GM18517 (cell line): ENCODE measurements at regions not wholly inside any gene's neighbourhood (a gene's known extent, or its start where the extent isn't known, plus 50 kb on each side); places are given as distances from the start of the nearest gene placed in this dataset.

ENCODE experiments used
- ATAC-seq: cut with Tn5 transposase; IDR thresholded peaks from one replicate; pipeline ENCODE4 v1.9.1; 2021; ENCODE audit warnings: mild to moderate bottlenecking, moderate library complexity; ENCODE audit not compliant: unreplicated experiment

DNA sequence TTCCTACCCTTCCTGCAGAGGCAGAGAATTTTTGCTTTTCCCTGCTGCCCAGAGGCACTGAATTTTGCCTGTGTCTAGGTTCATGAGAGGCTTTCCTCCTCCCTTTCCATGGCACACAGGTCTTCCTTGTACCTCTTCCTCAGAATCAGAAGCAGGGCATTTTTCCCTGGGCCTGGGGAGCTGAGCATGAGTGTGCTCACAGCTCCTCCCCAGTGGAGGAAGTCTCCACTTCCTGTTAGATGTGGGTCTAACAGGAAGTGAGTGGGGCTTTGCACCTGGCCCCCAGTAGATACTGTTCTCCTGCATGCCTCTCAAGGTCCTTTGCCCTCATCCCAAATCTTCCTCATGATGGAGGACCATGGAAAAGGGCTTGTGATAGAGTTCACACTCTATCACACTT lies 297.2 kb upstream of the FIGN start:
- no peak for ATAC-seq

DNA sequence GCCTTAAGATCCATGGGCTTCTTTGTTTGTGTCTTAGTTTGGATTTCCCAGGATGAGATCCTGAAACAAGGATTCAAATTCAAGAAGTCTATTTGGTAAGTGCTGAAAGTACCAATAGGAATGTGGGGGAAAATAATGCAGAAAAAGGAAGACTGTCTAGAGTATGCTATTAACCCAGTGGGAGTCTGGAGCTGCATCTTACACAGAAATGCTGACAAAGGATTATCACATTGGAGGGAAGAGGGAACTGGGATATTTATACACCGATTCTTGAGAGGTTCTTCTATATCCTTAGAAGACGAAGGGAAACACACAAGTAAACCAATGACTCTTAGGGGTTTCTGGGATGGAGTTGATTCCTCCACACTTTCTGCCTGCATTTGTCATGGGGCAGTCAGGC lies 294.8 kb upstream of the FIGN start:
- no peak for ATAC-seq

DNA sequence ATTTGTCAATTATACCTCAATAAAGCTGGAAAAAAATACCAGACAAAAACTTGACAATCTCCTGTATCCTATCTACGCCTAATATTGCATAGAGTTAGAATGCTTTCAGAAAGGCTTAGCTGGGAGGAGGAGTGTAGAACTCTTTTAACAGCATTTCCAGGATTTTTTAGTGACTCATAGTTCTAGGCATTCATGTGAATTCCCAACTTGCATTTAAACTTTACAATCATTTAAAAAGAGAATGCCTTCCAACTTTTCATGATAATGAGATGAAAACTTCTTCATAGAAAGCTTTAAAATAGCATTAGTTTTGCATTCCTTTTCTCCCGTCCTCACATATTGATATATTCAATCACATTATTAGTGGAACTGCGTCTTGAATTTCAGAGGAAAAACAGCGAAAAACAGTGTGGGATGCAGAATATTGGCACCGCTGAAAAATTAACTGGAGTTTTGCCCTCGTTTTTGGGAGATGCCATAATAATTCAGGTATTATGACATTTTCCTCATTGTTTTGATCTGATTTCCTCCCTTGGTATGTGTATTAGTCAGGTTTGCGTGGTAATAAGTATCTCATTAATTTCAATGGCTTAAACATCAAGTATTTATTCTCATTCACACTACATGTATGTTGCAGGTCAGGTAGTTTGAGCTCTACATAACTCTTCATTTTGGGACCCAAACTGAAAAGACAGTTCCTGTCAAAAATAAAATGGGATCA lies 293.2 kb upstream of the FIGN start:
- no peak for ATAC-seq

DNA sequence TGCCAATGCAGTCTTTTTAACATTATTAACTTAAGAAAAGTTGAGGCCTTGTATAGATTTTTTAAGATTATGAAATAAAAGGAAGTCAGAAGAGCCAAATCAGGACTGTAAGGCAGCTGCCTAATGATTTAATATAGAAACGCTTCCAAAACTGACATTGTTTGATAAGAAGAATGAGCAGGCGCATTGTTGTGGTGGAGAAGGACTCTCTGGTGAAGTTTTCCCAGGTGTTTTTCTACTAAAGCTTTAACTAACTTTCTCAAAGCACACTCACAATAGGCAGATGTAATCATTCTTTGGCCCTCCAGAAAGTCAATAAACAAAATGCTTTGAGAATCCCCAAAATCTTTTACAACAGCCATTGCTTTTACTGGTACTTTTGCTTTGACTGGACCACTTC lies 288.6 kb upstream of the FIGN start:
- no peak for ATAC-seq

DNA sequence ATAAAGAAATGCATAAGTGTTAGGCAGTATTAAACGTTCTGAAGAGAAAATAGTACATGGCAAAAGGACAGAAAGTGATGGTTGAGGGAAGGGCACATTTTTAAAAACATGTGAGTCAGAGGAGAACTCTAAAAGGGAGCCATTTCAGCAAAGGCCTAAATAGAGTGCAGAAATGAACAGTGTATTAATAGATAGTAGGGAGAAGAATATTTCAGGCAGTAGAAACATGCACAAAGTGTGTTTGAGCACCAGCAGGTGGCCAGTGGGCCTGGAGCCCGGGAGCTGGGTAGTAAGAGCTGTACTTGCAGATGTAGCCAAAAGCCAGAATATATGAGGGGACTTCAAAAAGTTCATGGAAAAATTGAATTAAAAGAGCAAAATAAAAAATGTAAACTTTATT lies 288.1 kb upstream of the FIGN start:
- no peak for ATAC-seq

DNA sequence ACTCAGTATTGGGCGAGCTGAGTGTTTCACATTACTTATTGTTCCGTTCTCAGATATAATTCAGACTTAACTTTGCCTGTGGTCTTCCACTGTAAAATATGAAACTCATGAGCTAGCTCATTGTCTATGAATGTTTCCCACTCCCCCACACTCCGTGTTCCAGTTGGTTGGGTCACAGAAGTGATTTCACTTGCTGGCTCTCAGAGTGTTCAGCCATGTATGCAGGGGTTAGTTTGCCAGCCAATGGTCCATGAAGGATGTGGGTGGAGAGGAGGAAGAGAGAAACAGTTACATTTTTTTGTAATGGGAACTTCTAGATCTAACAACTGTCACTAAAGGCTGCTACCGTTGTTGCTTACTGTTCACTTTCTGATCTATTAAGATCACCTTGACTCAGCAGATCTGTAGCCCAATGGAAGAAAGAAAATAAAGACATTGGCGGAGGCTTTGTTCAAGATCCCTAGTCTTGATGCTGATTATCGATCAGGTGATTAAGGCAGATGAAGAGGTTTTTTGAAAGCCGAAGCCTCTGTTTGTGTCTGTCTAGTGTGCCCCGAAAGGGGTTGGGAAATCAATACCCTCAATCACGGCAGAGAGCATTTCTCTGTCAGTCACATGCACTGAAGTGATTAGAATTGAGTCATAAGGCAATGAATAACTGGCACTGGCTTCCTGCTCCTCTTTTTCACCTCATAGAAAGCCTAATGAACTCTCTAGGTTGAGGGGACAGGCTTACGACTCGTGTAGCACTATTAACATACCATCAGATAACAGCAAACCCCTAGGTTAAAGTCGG lies 279.7 kb upstream of the FIGN start:
- peak; percentile 95 for ATAC-seq

DNA sequence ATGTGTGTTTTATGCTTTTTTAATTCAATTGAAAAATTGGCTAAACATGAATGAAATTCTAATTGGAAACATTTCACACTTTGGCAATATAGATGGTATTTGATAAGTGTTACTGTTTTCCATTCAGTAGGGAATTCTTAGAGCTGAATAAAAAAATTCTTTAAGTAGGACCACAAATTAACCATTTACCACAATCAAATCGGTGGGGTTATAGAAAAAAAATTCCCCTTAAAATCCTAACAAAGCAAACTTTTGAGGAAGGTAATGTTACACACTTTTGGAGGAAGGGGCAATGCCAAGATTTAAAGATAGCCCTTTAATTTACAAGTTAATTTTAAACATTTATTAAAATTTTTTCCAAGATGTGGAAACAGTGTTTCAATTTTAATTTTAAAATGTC lies 279.0 kb upstream of the FIGN start:
- ATAC-seq = no peak

DNA sequence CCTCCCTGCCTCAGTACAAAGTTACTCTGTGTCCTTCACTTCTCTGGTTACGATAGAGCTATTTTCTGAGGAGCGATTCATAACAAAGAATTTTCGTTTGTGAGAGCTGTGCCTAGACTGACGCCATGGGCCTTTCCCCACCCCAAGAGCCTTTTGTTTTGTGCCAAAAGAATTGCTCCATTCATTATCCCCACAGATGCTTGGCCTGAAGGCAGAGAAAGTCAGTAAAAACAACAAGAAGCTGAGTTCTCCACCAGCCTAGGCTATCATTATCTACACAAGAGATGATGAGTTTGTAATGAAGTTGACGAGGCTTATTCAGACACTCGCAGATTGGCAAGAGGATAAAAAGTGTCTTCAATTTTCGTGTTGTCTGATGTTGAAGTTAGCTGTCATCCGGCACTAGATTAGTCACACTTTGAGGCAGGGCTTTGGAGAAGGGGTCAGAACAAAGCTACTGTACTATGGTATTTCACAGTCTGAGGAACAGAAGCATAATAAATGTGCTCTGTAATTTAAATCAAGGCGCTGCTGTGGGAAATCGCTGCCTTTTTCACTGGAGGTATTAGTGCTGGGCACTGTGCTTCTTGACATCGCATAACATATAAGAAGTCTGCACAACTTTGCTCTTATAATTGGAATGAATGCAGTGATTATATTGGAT lies 278.4 kb upstream of the FIGN start:
- ATAC-seq = no peak

DNA sequence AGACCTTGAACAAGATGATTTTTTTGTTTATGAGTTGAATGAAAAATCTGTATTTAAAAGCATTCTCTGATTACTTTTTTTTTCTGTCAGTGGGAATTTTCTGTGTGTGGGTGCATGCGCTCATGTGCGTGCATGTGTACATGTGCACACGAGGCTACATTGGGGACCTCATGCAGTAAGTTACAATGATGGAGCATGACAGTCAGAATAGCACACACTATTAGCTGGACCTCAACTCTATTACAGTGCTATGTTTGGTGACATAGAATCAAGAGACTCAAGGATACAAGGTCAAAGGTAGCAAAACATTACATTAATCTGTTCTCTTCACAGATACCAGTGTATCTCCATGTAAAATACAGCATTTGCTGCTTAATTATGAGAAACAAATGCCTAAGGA lies 276.8 kb upstream of the FIGN start:
- no peak for ATAC-seq

DNA sequence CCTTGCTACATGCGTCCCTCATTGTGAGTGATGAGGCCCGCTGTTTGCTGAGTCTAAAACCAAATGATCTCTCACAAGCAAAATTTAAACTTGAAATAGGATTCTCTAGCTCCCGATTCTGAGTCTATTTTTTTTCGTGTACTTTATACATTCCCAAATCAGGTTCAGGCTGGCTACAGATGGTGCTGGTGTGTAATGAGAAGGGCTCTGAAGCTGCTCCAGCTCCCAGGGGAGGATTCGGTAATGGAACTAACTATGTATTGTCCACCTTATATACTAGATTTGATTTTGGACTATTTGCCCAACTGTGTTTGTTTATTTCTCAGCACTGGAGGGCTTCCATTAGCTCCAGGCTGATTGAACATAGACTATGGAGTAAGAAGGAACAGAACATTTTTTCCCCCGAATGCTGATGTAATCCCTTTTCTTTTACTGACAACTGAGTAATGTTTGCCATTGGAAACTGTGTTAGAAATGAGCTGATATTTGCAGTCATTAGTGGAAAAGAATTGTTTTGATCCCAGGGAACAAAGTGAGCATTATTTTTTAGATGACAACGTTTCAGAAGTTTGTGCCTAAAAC lies 274.0 kb upstream of the FIGN start:
- ATAC-seq = no peak

DNA sequence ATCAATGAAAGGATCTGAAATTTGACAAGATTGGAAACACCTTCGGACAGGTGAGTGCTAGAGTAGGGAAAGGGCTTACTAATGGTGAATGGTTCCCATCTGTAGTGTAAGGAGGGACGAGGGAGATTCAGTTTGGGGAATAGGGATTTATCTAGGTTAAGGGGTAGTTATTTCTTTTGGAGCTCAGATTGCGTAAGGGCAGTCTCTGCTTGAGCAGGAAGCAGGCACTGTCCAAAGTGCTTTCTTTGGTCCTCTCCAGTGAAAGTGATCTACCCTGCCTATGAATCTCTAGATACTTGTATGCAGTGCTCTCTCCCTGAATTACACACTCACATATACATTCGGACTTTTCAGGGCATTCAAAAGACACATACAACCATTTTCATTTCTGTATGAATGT lies 272.9 kb upstream of the FIGN start:
- ATAC-seq = no peak

DNA sequence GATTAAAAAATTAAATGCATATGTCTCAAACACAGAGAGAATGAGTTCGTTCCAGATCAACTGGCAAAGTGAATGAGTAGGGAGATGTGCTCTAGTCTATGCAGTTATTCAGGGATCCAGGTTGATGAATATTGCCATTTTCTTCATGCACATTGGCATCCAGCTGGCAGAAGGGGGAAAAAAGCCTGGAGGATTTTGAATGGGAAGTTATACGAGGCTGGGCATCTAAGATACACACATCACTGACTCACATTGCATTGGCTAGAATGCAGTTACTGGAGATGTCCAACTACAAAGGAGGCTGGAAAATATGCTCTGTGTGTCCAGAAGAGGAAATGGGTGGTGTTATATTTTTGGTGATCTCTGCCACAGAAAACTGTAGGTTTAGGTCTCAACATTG lies 270.9 kb upstream of the FIGN start:
- ATAC-seq = no peak

DNA sequence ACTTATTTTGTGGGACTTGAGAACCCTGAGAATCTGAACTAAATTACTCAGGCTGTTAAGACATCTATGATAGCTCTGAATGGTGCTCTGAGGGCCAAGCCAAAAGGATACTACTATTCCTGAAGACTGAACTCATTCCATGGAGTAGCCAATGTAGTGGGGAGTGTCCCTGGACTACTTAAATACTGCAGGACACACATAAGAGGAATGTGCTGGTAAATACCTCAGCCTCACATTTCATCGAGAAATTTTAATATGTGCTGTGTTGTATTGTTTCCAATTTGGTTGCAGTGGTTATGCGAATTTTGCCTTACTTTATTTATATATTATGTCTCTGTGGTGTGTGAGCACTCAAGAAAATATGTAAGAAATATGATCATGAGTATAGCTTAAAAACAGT lies 264.4 kb upstream of the FIGN start:
- no peak for ATAC-seq

DNA sequence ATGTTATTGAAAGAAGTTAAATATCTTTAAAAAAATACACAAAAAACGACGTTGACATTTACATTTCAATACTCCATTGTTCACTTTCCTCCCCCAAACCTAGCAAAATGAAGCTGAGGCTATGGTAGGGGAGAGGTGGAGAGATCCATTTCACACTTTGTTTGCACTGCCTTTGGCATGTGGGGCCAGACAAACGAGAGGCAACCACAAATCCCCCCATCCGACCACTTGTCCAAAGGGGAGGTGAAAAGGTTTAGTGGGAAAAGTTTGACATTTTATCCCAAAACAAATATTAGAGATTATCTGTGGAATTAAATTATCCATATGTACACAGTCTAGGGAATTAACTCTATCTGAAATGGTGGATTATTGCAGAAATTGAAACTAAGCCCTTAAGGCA lies 261.7 kb upstream of the FIGN start:
- ATAC-seq = no peak

DNA sequence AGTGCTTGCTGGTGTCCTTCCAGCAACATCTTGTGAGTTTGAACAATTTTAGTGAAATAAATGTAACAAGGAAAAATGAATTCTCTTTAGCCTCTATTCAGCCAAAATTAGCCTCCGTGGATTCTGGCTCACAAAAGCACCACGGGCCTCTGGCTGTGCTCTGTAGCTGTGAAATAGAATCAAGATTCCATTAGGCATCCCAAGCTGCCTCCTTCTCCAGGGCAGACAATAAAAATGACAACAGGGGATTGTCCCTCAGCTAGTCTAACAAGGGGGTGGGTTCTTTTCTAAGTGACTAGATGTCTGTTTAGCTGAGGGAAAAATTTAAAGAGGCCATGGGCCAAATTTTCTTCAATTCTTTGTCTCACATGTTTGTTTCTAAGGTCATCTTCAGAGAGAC lies 254.7 kb upstream of the FIGN start:
- no peak for ATAC-seq

DNA sequence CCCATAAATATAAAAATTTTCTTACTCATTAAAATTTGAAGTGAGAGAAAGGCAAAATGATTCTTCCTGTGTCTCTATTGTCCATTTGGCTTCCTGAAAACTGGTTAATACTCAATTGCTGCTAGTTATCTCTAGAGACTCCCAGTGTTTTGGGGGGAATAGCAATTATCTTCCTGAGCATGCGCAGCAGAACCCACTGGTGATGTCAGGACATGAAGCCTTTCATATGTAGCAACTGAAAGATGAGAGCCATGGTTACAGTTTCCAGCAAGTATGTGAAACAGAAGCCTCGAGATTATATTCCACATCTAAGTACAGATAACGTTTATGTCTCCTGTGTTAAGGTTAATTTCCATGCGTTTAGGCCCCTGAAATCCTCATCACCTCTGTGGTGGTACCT lies 254.3 kb upstream of the FIGN start:
- ATAC-seq = no peak

DNA sequence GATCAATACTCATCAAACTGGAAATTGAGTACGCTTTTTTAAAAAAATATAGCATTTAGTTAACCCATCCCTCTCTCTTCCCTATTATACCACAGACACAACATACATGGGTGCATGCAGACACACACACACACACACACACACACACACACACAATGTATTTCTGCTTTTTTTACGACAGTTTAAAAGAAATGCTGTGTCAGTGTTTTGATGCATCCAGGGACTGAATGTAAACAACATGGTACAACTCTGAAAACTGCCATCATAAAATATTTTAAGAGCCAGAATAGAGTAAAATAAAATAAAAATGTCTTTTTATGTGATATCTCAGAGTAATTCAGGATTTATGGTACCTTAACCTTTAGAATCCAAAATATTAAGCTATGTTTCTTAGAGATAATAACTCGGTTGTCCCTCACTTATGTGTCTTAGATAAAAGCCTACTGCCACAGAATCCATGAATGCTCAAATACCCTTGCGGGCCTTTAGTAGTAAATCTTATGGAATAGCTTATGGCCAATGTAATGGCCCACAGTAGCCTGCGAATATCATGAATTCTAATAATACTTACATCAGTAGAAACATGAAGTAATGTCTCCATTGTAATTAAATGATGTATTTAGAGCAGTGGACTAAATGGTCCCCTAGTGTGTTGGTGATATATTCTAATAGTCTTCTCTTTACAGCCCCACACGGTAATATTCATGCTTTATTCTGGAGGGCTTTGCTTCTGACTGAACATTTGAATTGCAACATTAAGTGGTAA lies 251.6 kb upstream of the FIGN start:
- ATAC-seq = no peak

DNA sequence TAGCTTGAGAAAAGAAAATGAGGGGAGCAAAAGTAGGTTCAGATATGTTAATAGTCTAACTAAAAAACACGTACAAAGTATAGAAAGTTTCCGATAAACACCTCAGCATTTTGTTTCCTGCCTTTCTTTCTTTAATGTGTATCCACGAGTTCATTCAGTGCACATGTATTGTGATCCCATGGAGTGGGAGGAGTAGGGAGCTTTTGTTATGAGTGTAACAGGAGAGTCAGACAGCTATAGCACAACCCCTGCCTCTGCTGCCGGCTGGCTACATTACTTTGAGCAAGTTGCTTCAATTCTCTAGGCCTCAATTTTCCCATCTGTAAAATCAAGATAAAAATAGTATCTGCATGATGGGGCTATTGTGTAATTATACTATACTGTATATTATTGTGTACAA lies 249.2 kb upstream of the FIGN start:
- no peak for ATAC-seq

DNA sequence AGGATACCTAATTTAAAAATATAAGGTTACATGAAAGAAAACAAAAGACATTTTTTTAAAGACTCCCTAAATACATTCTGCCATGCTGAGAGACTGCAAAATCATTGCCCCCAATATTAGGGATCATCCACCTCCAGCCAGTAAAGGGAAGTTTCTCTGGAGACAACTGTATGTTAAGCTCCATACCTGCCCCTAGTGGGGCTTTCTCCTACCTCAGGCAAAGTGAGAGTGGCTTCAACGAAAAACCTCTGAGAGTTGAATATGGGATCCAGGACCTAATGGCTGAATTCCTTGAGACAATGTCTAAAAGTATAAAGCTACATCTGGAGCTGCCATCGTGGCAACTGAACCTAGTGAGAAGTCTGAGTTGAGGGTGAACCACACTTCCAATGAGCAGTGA lies 248.1 kb upstream of the FIGN start:
- ATAC-seq = no peak

DNA sequence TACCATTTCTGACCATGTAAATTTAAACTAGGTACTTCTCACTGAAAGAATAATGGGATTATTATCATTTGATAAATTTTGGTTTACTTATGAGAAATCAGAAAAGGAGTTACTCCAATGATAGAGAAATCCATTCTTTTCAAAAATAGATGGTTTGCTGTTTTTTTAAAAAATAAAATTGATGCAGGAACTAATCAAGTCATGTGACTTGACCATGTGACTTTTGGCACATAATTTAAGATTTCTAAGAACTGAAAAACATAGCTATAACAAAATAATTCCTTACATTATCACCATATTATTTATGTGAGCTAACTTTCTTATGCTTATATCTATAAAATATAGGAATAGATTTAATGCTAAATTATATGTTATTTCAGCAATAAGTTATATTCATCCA lies 247.1 kb upstream of the FIGN start:
- ATAC-seq = no peak

DNA sequence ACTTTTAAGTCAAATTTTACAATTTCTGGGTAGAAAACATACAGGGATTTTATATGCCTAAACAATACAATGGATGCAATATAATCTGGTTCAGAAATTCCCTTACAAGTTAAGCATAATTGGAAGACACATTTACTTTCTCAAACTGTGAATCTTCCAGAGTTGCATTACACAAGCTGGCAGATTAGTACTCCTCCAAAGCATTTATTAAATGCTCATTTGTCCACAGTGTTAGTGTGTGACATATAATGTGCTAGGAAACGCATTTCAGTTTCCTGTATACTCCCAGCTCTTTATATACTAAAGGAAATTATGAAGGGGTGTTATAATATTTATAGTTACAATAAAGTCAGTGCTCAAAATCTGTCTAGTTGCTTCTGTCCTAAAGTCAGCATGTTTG lies 239.0 kb upstream of the FIGN start:
- no peak for ATAC-seq
